Medulla oblongata (tissue), 1 donor: ENCODE measurements at regions not wholly inside any gene's neighbourhood (a gene's known extent, or its start where the extent isn't known, plus 50 kb on each side); places are given as distances from the start of the nearest gene placed in this dataset.

Source experiments
- DNase-seq: peaks from one replicate; pipeline ENCODE4 v3.0.0-alpha.2; 2015; ENCODE audit errors: extremely low spot score

DNA sequence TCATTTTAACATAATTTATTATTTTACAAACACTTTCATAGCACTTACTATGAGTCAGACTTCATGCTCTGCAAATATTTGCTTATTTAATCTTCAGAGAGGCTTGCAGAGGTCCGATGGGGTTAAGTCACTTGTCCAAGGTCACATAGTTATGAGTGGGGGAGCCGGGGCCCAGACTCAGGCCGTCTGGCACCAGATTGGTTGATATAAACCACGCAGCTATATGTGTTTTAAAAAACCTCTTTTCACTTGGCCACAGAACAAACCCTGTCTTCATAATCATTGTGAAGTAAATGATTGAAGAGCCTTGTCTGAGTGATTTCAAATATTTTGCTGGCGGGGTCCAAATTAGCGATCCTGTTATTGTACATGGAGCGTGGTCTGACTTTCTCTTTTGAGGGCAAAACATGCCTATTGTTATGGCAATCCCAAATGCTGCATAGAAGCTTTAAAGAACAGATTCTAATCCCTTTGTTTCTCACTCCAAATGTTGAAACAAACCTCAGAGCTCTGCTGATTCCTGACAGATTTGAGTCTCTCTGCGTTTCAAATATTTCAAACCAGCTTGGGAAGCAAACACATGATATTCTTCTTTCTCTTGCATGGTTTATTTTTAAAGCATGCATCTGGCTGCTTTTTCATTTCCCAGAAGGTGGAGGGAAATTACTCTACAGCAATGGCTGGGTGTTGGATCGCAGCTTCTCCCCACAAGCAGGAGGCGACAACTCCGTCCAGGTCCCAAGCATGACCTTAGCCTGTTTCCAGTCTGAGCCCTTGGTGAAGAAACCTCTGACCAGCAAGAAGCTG, 142.4 kb downstream of the DDX1 start:
- no peak for DNase-seq

DNA sequence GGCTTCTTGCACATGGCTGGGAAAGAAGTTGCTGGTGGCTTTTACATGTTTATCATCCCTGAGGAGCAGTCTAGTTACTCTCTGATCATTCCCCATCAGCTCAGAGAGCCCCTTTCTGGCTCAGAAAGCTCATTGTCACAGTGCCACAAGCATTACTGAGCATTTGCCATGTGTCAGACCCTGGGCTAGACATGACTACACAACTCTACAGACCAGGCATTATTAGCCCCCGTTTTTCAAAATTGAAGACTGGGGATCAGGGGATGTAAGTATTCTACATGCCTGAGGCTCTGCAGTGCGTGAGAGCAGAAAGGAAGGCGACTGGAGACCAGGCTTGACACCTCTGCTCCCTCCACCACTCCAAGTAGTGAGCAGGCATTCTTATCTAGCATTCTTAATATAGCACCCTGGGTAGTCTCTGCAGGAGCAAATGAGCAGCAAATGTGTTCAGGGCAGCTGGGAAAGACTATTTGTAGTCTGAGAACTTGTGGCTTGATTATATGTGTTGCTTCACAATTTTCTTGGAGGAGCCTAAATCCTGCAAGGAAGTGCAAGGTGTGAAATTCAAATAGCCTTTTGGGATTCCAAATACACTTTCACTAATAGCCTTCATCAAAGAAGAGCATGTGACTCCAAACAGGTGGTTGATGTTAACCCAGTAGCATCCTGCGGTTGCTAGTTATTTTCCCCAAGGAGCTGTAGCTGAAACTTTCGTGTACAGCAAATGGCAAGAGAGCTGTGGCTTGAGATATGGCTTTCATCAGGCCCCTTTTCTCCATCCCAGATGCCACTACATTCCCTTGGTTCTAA, 143.2 kb downstream of the DDX1 start:
- DNase-seq: no peak

DNA sequence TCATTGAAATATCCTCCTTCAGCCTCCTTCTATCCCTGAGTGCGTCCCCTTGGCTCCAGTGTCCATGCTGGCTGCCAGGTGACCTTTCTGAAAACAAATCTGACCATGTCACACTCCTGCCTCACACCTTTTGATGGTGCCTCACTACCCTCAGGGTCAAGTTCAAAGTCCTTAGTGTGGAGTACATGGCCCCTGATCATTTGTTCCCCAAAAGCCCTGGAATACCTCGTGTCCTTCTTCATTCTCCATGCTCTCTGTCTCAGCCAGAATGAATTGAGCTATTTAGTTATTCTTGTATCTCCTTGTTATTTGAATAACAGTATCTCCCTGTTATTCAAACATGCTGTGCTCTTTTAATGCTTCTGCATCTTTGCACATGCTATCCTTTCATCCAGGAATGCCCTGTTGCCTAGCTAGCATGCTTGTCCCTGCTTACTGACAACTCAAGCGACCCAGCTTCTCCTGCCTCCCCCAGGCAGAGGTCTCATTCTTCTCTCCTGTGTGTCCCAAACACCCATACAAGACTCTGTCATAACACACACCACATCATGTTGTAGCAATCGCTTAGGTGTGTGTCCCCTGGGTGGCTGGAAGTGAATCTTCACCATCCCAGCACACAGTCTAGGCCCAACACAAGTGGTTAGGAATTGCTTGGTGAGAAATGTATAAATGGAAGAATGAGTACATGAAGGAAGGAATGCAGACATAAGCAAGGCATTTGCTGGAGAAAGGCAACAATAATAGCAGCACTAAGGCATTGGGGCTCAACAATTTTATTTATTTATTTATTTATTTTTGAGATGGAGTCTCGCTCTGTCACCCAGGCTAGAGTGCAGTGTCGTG, 144.0 kb downstream of the DDX1 start:
- no peak for DNase-seq

DNA sequence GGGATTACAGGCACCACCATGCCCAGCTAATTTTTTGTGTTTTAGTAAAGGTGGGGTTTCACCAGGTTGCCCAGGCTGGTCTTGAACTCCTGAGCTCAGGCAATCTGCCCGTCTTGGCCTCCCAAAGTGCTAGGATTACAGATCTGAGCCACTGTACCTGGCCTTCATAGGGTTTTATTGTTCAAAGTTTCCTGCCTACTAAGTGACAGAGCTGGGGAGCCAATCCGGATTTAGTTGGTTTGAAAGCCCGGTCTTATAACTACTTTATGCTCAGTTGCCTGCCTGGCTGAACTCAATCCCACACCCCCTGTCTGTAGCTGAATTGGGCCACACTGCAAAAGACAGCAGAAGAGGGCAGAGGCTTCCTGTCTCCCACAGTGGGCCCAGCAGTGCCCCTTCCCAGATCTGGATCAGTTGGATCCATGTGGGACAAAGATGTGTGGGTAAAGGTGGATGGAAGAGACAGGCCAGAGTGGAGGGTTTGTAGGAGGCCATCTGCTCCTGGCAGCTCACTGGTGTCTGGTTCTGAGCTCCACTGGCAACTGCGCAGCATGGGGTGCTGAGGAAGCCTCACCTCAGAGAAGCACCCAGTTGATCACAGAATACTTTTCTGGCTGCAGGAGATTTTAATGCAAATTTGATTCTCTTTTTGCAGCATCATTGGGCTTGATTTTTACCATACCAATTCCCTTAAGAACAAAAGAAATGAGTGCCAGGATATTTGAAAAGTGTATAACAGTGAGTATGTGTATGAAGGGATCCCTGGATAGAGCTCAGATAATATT, 144.9 kb downstream of the DDX1 start:
- no peak for DNase-seq

DNA sequence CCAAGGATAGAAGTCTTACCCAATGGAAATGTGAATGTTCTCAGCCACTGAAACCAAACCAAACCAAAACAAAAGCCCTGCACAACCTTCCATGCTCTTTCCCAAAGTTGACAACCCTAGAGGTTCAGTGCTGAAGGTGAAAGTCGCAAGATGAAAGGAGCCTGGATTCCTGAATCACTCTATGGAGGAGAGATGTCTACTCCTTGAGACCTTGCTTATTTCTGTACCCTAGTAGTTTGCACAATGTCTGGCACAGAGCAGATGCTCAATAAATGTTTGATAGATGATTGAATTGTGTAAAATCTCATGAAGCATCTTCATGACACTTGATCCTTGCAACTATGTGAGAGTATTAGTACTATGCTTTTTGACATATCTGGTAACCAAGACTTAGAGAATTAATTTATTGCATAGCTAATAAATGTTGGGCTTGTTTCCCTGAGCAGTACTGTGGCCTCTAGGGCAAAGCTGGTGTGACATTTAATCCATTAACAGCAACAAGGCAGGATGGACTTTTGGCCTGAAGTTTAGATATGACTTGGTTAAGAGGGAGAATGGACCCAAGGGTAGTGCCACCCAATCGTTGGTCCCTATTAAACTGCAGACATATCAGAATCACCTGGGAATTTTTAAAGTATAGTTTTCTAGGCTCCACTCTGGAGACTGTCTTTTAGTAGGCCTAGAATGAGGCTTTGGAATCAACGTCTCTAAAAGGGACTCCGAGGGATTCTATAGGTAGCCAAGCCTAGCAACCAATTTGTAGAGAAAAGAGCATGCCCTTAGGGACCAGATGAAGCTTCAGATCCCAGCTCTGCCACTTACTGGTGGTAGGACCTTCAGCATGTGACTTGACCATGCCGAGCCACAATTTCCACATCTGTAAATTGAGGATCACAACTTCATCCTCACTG, 145.9 kb downstream of the DDX1 start:
- no peak for DNase-seq

DNA sequence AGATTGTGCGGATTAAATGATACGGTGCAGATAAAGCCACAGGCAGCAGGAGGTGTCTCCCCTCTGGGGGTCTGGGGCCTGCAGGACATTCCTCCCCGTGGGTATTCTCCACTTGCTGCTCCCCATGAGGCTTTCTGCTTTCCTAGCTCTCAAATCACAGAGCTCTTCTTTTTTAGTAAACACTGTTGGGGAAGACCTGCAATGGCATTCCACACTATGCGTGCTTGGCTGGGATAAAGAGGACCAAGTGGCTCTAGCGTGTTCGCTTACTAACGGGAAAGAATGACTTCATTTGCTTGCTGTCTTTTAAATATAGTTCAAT, 146.5 kb downstream of the DDX1 start:
- DNase-seq: no peak

DNA sequence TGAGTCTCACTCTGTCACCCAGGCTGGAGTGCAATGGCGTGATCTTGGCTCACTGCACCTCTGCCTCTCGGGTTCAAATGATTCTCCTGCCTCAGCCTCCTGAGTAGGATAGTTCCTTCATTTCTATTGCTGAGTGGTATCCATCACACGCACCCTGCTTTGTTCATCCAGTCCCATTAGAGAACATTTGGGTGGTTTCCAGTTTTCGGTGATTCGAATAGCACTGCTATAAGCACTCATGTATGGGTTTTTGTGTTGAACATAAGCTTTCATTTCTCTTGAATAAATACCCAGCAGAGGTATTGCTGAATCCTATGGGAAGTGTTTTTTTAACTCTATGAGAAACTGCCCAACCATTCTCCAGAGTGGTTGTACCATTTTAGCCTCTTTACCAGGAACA, 147.3 kb downstream of the DDX1 start:
- DNase-seq: no peak

DNA sequence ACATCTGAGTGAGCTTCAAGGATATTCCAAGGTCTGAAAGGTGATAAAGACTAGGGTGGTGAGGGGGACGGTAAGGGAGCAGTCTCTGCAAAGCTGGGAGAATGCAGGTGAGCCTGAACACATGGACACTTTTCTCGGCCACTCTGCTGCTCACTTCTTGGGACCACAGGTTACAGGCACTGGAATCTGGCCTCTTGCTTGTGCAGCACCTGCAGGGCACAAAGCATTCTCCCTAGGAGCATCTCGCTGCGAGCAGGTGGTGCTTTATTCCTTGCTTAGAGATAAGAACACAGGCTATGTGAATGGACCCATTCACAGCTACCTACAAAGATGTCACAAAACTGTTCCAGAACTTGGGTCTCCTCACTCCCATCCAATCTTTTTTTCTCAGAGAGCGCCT, 153.2 kb downstream of the DDX1 start:
- DNase-seq: no peak

DNA sequence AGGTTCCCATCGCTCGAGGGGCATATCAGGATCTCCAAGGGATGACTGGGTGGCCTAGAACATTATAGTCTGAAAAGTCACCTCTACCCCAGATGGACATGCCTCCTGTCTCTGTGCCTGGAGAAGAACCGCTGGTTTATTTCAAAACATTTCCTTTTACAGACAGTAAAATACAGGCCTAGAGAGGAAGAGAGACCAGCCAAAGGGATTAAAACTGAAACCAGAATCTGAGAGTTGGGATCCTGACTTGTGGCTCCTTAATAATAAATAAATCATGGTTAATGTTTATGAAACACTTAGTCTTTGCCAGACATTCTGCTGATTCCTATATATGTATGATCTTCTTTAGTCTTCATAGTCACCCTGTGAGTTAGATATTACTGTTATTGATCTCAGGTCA, 153.7 kb downstream of the DDX1 start:
- no peak for DNase-seq

DNA sequence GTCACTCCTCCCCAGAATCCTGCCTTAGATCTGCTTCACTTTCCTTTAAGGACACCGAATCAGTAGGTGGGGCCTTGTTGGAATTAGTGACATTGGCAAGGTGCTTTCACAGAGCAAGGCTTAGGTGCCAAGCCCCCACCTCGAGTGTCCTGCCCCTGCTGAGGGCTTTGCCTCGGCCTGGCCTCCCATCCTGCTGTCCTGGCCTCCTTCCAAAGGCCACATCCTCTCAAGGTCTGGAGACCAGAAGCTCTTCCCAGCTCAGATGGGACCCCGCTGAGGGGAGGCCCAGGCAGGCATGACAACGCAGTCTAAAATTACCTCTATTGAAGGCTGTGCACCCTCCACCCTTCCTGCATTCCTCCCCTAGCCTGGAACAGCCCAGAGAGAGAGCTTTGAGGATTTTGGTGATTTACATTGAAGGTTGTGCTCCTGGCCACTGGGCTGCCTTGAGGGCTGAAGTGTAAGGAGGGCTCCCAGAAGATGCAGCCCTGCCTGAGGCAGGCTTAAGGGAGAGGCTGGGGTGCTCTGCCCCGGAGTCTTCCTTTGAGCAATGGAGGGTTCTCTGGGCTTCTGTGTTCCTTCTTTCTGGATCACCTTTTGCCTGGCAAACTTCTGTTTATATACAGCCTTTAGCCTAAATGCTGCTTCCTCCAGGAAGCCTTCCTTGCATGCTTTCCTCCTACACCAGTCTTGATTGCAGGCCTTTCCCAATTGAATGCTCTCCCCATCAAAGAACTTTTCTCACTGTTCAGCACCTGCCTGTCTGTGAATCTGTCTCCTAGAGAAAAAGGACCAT, 154.4 kb downstream of the DDX1 start:
- no peak for DNase-seq

DNA sequence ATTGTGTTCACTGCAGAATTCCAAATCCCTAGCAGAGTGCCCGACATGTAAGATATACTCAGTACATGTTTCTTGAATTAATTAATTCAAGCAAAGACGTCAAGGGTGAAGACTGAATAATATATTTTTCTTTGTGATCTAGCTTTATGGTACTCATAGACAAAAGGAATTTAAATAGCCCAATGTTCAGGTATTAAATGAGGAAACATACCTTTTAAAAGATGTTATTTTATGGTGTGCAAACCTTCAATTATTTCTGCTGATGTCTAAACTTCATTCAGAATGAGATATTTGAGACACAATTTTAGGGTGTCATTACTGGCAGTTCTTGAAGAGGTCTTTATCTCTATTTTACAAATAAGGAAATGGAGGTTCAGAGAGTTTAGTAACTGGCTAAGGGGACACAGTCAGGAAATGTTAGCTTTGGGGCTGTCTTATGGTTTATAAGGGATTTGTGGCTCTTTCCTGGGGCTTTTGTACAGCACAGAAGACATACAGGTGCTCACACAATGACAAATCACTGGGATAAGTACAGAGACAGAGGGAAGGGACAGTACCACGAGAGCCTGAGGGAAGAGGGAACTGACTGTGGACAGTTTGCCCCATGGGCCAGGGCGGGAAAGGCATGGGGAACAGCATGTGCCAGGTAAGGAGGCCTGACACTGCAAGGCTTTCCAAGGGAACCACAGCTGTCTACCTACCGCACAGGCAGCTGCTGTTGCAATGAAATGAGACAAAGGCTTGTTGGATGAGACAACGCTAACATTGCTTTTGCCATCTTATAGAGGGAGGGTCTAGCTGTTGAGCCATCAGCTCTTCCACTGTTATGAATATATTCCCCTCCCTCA, 155.3 kb downstream of the DDX1 start:
- DNase-seq: no peak

DNA sequence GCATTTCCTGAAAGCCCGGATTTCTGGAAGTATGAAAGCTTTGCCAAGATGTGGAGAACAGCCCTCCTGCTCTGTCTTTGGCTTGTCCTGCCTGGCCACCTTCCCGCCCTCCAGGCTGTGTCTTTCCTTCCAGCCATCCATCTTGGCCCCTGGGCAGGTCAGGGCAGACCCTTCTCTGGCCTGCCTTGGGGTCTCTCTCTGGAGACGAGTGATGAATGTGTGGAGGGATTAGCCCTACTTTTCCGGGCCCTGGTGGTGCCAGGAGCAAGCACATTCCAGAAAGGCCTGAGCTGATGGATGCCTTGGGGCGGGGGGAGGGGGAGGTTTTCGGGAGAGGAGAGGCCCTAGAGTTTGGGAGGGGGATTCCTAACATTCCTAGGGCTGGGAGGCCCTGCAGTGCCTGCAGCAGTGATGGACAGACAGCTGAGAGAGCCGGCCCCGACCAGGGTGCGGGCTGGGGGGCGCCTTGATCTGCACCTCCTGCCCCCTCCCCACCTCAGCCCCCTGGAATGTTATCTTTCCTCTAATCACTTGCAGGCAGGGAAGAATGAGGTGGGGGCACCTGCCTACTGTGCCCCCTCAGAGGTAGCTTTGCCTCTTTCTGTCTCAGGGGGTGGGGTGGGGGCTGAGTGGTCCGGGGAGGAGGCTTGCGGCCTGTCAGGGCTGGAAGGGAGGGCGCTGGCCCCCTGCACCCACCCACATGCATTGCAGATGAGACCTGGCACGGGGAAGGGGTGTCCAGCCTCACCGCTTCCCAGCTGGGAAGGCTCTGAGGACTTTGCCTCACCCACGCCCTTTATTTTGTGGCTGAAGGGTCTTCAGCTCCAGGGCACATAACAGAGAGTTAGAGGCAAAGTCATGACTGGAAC, 156.2 kb downstream of the DDX1 start:
- DNase-seq: no peak

DNA sequence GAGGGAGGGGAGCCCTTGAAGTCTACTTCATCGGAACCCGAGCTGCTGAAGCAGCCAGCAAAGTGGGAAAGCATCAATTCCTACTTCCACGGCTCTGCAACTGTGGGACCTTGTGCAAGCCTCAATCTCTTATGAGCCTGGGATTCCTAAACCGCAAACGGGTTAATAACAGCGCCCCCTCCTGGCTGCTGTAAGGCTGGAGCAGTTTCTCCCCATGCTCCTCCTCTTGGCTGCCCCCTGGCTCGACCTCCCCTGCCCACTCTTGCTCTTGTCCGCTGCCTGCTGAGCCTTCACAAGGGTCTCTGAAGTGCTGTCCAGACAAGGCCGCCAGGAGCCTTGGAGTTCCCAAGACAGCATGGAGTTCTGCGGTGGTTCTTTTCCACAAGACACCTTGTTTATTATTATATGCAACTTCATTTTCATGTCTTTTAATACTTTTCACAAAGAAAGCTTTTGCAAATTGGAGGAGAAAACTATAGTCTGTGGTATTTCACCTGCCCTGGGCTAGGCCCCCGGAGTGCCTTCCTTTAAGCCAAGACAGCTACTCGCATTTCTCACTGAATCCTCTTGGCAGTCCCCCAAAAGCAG, 157.2 kb downstream of the DDX1 start:
- DNase-seq: no peak

DNA sequence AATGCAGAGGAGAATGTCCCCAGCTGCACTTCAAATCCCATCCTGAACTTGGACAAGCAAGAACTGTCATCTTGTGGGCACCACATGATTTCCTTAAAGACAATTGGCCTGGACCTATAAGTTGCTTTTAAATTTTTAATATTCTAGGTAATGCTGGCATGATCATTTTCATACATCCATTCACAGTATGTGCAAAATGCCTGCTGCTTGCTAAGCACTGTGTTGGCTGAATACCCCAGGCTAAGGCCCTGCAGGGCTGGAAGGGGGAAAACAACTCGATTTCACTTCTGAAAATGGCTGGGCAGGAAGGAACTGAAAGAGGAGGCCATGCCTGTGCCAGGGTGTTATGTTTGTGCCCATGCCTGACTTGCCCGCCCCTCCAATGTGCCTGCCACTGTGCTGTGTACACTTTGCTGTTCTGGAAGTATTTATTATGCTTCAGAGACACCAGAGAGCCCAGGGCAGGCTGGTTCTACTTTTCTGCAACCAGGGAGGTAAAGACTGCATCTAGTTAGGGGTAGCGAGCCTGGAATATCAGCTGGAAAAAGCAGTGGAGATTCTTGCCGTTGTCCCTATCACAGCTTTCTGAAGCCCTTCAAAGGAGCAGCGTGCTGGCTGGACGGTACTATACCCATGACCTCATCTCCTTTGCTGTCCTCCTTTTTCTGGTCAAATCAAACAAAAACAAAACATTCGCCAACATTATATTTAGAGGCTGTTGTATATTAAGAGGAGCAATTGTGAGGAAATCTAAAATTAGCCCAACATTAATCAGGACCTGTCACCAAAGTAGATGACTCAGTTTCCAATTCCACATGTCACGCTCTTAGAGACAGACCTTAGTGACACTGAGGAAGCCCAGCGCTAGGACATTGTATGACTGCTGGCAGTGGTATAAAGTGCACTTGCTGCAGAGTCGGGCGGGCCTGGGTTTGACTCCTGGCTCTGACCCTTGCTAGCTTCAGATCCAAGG, 158.1 kb downstream of the DDX1 start:
- DNase-seq: no peak

DNA sequence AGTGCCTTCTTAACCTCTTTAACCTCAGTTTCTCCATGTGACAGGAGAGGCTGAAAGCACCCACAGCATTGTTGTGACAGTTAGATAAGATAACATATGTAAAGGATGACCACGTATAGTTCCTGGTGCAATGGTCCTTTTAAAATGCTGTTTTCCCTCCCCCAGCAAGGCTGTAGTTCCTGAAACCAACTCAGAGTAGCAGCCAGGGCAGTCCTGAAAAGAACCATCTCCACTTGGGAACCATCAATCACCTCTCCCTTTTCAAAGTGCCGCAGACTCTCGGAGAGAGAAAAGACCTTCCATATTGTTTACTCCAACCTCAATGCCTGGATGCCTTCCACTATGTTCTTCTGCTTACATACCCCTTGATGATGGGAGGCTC, 158.8 kb downstream of the DDX1 start:
- no peak for DNase-seq

DNA sequence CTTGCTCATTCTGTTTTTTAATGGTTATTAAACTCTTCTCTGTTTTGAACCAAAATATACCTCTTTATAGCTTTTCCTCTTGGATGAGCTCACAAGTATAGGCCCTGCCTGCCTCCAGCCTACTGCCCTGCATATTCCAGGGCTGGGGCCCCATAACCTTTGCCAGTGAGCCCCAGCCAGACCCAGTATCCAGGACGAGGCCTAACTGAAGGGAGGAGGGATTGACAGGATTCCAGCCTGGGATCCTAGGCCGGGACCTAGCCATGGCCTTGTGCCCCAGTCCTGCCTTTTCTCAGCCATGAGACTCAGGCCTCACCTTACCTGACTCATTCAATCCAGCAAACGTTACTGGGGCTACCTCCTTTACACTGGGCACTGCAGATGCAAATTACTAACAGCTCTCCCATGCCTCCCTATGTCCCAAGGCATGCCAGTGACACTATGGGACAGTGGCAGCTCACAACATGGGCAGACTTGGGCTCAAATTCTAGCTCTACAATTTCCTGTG, 159.2 kb downstream of the DDX1 start:
- DNase-seq: no peak
